K562 (cell line): ENCODE measurements at regions not wholly inside any gene's neighbourhood (a gene's known extent, or its start where the extent isn't known, plus 50 kb on each side); places are given as distances from the start of the nearest gene placed in this dataset.
"Not testable (repeated sequence)": the region's sequence is repeated elsewhere in the genome, so short reads cannot be mapped to it uniquely, and the experiment has no call there.

Experiments used
- ATAC-seq: fragments of 200-7000 bp; cut with Tn5 transposase; 3 replicates; pipeline ENCODE4 v1.9.1; 2020; ENCODE audit warnings: moderate library complexity
- BruUV-seq: library from RNA; stranded (reverse); fragments of 400-500 nt; replicated peaks from 2 replicates; lab custom pipeline; 2021; lab: Mats Ljungman, UMichigan
- CTCF ChIA-PET: fragments of 300-600 bp; formaldehyde crosslinking; extraction: SDS; loops from one replicate; lab custom pipeline; 2021; ENCODE audit warnings: low intra/inter-chr PET ratio; lab: Yijun Ruan, JAX
- POLR2A ChIA-PET: fragments of 300-600, 350-650 bp; sonication (Branson Sonifier 250); formaldehyde crosslinking; extraction: SDS; loops from one replicate; lab custom pipeline; 2021; ENCODE audit warnings: antibody characterized with exemption, inconsistent platforms; lab: Yijun Ruan, JAX
- DNase-seq, 4 experiments: peaks; one replicate each; pipeline versions ENCODE4 v3.0.0 to v3.0.0-alpha.2; 2011 to 2018; ENCODE audit warnings: low spot score in 3 of 4, mixed read lengths in 3 of 4; ENCODE audit errors: extremely low read depth in 1 of 4
- FAIRE-seq: peaks from 2 replicates; lab custom pipeline; 2011; peaks lifted over from hg19 to GRCh38; lab: Jason Lieb, UNC
- H2AFZ ChIP-seq: 2 replicates; pipeline ENCODE4 v1.6.0; 2011; ENCODE audit warnings: low read depth, low read length, control low read depth, inconsistent platforms
- H3K27ac ChIP-seq: fragments of 200-600 bp; 3 replicates; pipeline ENCODE4 v1.8.0; 2011; ENCODE audit warnings: low read depth, mild to moderate bottlenecking, control low read depth, inconsistent platforms, low read length, moderate library complexity, mixed read lengths; ENCODE audit errors: extremely low read depth
- H3K27me3 ChIP-seq, 2 experiments: fragments of 300-600 bp in 1 of 2; 2 replicates in 1 of 2; 3 replicates in 1 of 2; pipeline versions ENCODE4 v1.6.0 to v1.8.0; 2011; ENCODE audit warnings: inconsistent platforms in 2 of 2, low read length in 2 of 2, mild to moderate bottlenecking in 1 of 2, mixed read lengths in 1 of 2, moderate library complexity in 1 of 2; ENCODE audit not compliant: control insufficient read depth in 2 of 2, insufficient read depth in 2 of 2
- H3K36me3 ChIP-seq: fragments of 300-600 bp; 3 replicates; pipeline ENCODE4 v1.8.0; 2011; ENCODE audit warnings: mild to moderate bottlenecking, low read length, inconsistent platforms; ENCODE audit not compliant: control insufficient read depth, insufficient read depth
- H3K4me1 ChIP-seq, 2 experiments: fragments of 200-600 bp in 1 of 2; replicated peaks in 1 of 2; 2 replicates in 1 of 2; 3 replicates in 1 of 2; pipeline versions ENCODE4 v1.5.1 to v1.8.0; 2011; ENCODE audit warnings: inconsistent platforms in 2 of 2, low read length in 2 of 2, mild to moderate bottlenecking in 1 of 2, mixed read lengths in 1 of 2, moderate library complexity in 1 of 2; ENCODE audit not compliant: control insufficient read depth in 2 of 2, insufficient read depth in 2 of 2
- H3K4me2 ChIP-seq: 2 replicates; pipeline ENCODE4 v1.6.1; 2011; ENCODE audit warnings: low read length, control low read depth, inconsistent platforms, mixed read lengths; ENCODE audit not compliant: insufficient read depth
- H3K4me3 ChIP-seq: fragments of 200-600 bp; sonication (generic), shearing (Covaris generic); 2 replicates; pipeline ENCODE4 v1.5.1; 2016; ENCODE audit warnings: control low read depth, inconsistent platforms
- H3K79me2 ChIP-seq: fragments of 200-600 bp; 3 replicates; pipeline ENCODE4 v1.8.0; 2011; ENCODE audit warnings: low read length, inconsistent platforms; ENCODE audit not compliant: control insufficient read depth, insufficient read depth
- H3K9ac ChIP-seq, 2 experiments: 2 replicates each; pipeline versions ENCODE4 v1.6.0 to v1.6.1; 2011; ENCODE audit warnings: low read depth in 2 of 2, low read length in 2 of 2, control low read depth in 1 of 2, inconsistent platforms in 1 of 2, mild to moderate bottlenecking in 1 of 2, mixed read lengths in 1 of 2; ENCODE audit not compliant: insufficient read depth in 1 of 2
- H3K9me1 ChIP-seq: one replicate; pipeline ENCODE4 v1.6.0; 2011; ENCODE audit warnings: inconsistent platforms, mild to moderate bottlenecking, low read length, moderate library complexity; ENCODE audit not compliant: control insufficient read depth, insufficient read depth
- H3K9me3 ChIP-seq: replicated peaks from 2 replicates; pipeline ENCODE4 v1.5.1; 2011; ENCODE audit warnings: low read depth, low read length, inconsistent platforms; ENCODE audit not compliant: control insufficient read depth, insufficient read depth
- H4K20me1 ChIP-seq: replicated peaks from 2 replicates; pipeline ENCODE4 v1.6.1; 2011; ENCODE audit warnings: low read length, inconsistent platforms, mixed read lengths; ENCODE audit not compliant: control insufficient read depth, insufficient read depth
- ASH1L ChIP-seq: fragments of 450-650 bp; IDR thresholded peaks from 2 replicates; pipeline ENCODE4 v1.6.1; 2018; ENCODE audit warnings: borderline replicate concordance, mild to moderate bottlenecking, low read depth; ENCODE audit not compliant: partially characterized antibody
- C11orf30 ChIP-seq: fragments of 450-650 bp; IDR thresholded peaks from 2 replicates; pipeline ENCODE4 v1.6.1; 2016; ENCODE audit warnings: low read depth, mild to moderate bottlenecking
- CBX3 ChIP-seq, 2 experiments: IDR thresholded peaks; 1 replicate in 1 of 2; 2 replicates in 1 of 2; pipeline ENCODE4 v1.6.1; 2012; ENCODE audit warnings: inconsistent platforms in 2 of 2, low read length in 2 of 2, borderline replicate concordance in 1 of 2, control low read depth in 1 of 2
- CC2D1A ChIP-seq: fragments of 450-650 bp; IDR thresholded peaks from 2 replicates; pipeline ENCODE4 v1.6.1; 2017; ENCODE audit warnings: mild to moderate bottlenecking
- FOXM1 ChIP-seq, 2 experiments: fragments of 450-650 bp in 1 of 2; sonication (generic) in 1 of 2; formaldehyde crosslinking in 1 of 2; IDR thresholded peaks; 2 replicates each; pipeline versions ENCODE4 v1.6.1 to v1.9.0; 2017 to 2022; ENCODE audit warnings: low read depth in 2 of 2, mild to moderate bottlenecking in 2 of 2, missing genetic modification reagents in 1 of 2, moderate library complexity in 1 of 2
- NFYB ChIP-seq: IDR thresholded peaks from 2 replicates; pipeline ENCODE4 v1.6.1; 2011; ENCODE audit warnings: mild to moderate bottlenecking, moderate library complexity; ENCODE audit not compliant: insufficient read length; ENCODE audit errors: extremely low read depth
- RBM25 ChIP-seq: fragments of 200-400 bp; formaldehyde crosslinking; IDR thresholded peaks from 2 replicates; pipeline ENCODE4 v1.6.1; 2018; ENCODE audit warnings: low read length, low read depth, moderate library complexity; ENCODE audit not compliant: severe bottlenecking
- ZNF316 ChIP-seq: fragments of 450-650 bp; IDR thresholded peaks from 2 replicates; pipeline ENCODE4 v1.6.1; 2016
- WGBS: fragments of 100-300 bp; shearing (Covaris generic); methylation state at CpG from one replicate; pipeline ENCODE4 v1.1.6; 2016; ENCODE audit warnings: low coverage, mixed read lengths; ENCODE audit not compliant: insufficient coverage; ENCODE audit errors: missing lambda C conversion rate; 5-methylcytosine and 5-hydroxymethylcytosine counted together
- in situ Hi-C: fragments of 300-500 bp; cut with MboI; formaldehyde crosslinking; loops from 4 replicates; pipeline ENCODE4 v1.15.0; 2018; ENCODE audit warnings: inconsistent platforms, mixed read lengths
- intact Hi-C: fragments of 100-400 bp; cut with micrococcal nuclease; formaldehyde crosslinking; loops from 2 replicates; pipeline ENCODE4 v1.14.2; 2022
- TF ChIP-seq, protein P1 (sequence below): fragments of 450-650 bp; IDR thresholded peaks from 2 replicates; pipeline ENCODE4 v1.6.1; 2016; ENCODE audit warnings: mild to moderate bottlenecking

DNA sequence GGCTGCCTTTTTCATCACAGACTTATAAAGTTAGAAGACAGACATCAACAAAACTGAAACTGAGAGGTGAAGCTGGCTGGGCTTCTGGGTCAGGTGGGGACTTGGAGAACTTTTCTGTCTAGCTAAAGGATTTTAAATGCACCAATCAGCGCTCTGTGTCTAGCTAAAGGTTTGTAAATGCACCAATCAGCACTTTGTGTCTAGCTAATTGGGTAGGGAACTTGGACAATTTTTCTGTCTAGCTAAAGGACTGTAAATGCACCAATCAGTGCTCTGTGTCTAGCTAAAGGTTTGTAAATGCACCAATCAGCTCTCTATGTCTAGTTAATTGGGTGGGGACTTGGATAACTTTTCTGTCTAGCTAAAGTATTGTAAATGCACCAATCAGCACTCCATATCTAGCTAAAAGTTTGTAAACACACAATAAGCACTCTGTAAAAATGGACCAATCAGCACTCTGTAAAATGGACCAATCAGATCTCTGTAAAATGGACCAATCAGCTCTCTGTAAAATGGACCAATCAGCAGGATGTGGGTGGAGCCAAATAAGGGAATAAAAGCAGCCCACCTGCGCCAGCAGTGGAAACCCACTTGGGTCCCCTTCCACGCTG, 710.3 kb upstream of the INTU start:
- FAIRE-seq = not testable (repeated sequence)

More for the DNA sequence above, 710.3 kb upstream of the INTU start:
- H3K4me3 ChIP-seq; H3K4me1 ChIP-seq; ATAC-seq; H3K4me2 ChIP-seq; H3K9me1 ChIP-seq; intact Hi-C loops; H3K27ac ChIP-seq; H3K27me3 ChIP-seq; H4K20me1 ChIP-seq; BruUV-seq; H3K9ac ChIP-seq; H2AFZ ChIP-seq; DNase-seq; in situ Hi-C loops; CTCF ChIA-PET; TF ChIP-seq FOXM1 (CRISPR knock-in tag; IDR thresholded peaks at IDR 0.05; ENCODE audit: low read depth): not testable (repeated sequence)
- POLR2A ChIA-PET = interaction anchor here (0.9 kb wide), 1 partner anchor 33 kb away, joined by 3 read pairs; no protein-coding TSS in a partner anchor
- Histone ChIP-seq H3K36me3 (peaks cover 23% of the 10 kb centered on the region; the same call in 2 of the 3 replicates), H3K9me3 (peaks cover 12% of the 10 kb centered on the region), H3K79me2 (peaks cover 79% of the 10 kb centered on the region)
- WGBS = 84% methylated on average over 3 of the region's 3 CpGs
- TF ChIP-seq FOXM1 (IDR thresholded peaks at IDR 0.05; ENCODE audit: low read depth) (peak; percentile 38; the same call in 1 of the 2 replicates), C11orf30 (peak; percentile 28; the same call in 1 of the 2 replicates), CC2D1A (peak; percentile 88), RBM25 (peak; percentile 79), NFYB (peak; percentile 60), ASH1L (peak; percentile 62), CBX3 (IDR thresholded peaks at IDR 0.05; ENCODE audit: borderline replicate concordance in 1 of 2, low read length in 2 of 2) (peak in 1 of 2 experiments; percentile 47; a peak in 1 of 3 replicates), ZNF316 (peak; percentile 66)
- TF ChIP-seq, protein P1, sequence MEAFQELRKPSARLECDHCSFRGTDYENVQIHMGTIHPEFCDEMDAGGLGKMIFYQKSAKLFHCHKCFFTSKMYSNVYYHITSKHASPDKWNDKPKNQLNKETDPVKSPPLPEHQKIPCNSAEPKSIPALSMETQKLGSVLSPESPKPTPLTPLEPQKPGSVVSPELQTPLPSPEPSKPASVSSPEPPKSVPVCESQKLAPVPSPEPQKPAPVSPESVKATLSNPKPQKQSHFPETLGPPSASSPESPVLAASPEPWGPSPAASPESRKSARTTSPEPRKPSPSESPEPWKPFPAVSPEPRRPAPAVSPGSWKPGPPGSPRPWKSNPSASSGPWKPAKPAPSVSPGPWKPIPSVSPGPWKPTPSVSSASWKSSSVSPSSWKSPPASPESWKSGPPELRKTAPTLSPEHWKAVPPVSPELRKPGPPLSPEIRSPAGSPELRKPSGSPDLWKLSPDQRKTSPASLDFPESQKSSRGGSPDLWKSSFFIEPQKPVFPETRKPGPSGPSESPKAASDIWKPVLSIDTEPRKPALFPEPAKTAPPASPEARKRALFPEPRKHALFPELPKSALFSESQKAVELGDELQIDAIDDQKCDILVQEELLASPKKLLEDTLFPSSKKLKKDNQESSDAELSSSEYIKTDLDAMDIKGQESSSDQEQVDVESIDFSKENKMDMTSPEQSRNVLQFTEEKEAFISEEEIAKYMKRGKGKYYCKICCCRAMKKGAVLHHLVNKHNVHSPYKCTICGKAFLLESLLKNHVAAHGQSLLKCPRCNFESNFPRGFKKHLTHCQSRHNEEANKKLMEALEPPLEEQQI = peak; percentile 84; the same call in 1 of the 2 replicates
